ENCODE measurements at regions not wholly inside any gene's neighbourhood (a gene's known extent, or its start where the extent isn't known, plus 50 kb on each side); places are given as distances from the start of the nearest gene placed in this dataset.
A peak's percentile ranks its signal among the peaks of the same experiment; 100 is the strongest.
"Not testable (repeated sequence)": the region's sequence is repeated elsewhere in the genome, so short reads cannot be mapped to it uniquely, and the experiment has no call there.

- CTCF ChIA-PET: no interaction called here
- Mint-ChIP-seq H3K27ac (ENCODE audit: unreplicated experiment) (no peak overlapping the region), H3K27me3 (ENCODE audit: unreplicated experiment) (no peaks in the 10 kb centered on the region), H3K4me3 (ENCODE audit: low read depth, unreplicated experiment) (no peak overlapping the region), H3K4me1 (ENCODE audit: low read depth, unreplicated experiment) (no peaks in the 10 kb centered on the region), H3K9me3 (ENCODE audit: low read depth, unreplicated experiment) (no peaks in the 10 kb centered on the region), H3K36me3 (ENCODE audit: insufficient read depth, unreplicated experiment) (no peaks in the 10 kb centered on the region)
- intact Hi-C loops (cut with micrococcal nuclease; ENCODE audit: unreplicated experiment): no loop called here
- DNase-seq: no peak
- BruUV-seq (replicated peaks): no TSS peak
- TF ChIP-seq, protein P1, sequence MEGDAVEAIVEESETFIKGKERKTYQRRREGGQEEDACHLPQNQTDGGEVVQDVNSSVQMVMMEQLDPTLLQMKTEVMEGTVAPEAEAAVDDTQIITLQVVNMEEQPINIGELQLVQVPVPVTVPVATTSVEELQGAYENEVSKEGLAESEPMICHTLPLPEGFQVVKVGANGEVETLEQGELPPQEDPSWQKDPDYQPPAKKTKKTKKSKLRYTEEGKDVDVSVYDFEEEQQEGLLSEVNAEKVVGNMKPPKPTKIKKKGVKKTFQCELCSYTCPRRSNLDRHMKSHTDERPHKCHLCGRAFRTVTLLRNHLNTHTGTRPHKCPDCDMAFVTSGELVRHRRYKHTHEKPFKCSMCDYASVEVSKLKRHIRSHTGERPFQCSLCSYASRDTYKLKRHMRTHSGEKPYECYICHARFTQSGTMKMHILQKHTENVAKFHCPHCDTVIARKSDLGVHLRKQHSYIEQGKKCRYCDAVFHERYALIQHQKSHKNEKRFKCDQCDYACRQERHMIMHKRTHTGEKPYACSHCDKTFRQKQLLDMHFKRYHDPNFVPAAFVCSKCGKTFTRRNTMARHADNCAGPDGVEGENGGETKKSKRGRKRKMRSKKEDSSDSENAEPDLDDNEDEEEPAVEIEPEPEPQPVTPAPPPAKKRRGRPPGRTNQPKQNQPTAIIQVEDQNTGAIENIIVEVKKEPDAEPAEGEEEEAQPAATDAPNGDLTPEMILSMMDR (IDR thresholded peaks at IDR 0.05; ENCODE audit: unreplicated experiment): no peak
Measured at GRCh38 chr3:145906301-145906700, 254.7 kb downstream of the PLOD2 start.

DNA sequence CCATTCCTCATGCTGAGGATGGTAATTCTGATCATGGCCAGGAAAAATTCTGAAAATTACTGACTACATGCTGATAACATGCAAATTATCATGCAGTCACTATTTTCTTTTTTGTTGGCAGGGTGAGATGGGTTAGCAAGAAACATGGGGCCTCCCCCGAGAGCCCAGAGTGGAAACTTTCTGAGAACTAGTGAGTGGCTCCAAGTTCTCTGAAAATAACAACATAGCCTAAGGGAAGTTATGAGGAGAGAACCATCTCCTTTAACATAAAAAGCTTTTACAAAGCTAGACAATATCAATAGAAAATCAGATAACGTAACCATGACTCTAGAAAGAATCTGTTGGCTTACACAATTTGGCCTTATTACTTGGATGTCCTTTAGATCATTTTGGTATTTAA, 254.2 kb downstream of the PLOD2 start:
- Mint-ChIP-seq H3K4me3 (ENCODE audit: low read depth, unreplicated experiment) (no peak overlapping the region), H3K4me1 (ENCODE audit: low read depth, unreplicated experiment) (no peaks in the 10 kb centered on the region), H3K9me3 (ENCODE audit: low read depth, unreplicated experiment) (no peaks in the 10 kb centered on the region), H3K27me3 (ENCODE audit: unreplicated experiment) (no peaks in the 10 kb centered on the region), H3K27ac (ENCODE audit: unreplicated experiment) (no peak overlapping the region), H3K36me3 (ENCODE audit: insufficient read depth, unreplicated experiment) (no peaks in the 10 kb centered on the region)
- TF ChIP-seq, protein P1 (IDR thresholded peaks at IDR 0.05; ENCODE audit: unreplicated experiment): no peak
- intact Hi-C loops (cut with micrococcal nuclease; ENCODE audit: unreplicated experiment): no loop called here
- CTCF ChIA-PET: no interaction called here
- no peak for DNase-seq
- BruUV-seq (replicated peaks): no TSS peak

GRCh38 chr3:145911016-145911415, 250.0 kb downstream of the PLOD2 start:
- Mint-ChIP-seq H3K27ac (ENCODE audit: unreplicated experiment) (no peak overlapping the region), H3K27me3 (ENCODE audit: unreplicated experiment) (no peaks in the 10 kb centered on the region), H3K4me1 (ENCODE audit: low read depth, unreplicated experiment) (no peaks in the 10 kb centered on the region), H3K4me3 (ENCODE audit: low read depth, unreplicated experiment) (no peak overlapping the region), H3K36me3 (ENCODE audit: insufficient read depth, unreplicated experiment) (no peaks in the 10 kb centered on the region), H3K9me3 (ENCODE audit: low read depth, unreplicated experiment) (no peaks in the 10 kb centered on the region)
- intact Hi-C loops (cut with micrococcal nuclease; ENCODE audit: unreplicated experiment): no loop called here
- no TSS peak for BruUV-seq (replicated peaks)
- CTCF ChIA-PET: no interaction called here
- DNase-seq: no peak
- TF ChIP-seq, protein P1 (IDR thresholded peaks at IDR 0.05; ENCODE audit: unreplicated experiment): no peak

GRCh38 chr3:145915787-145916186, 245.2 kb downstream of the PLOD2 start:
- Mint-ChIP-seq H3K9me3 (ENCODE audit: low read depth, unreplicated experiment) (peaks cover 9% of the 10 kb centered on the region), H3K27me3 (ENCODE audit: unreplicated experiment) (no peaks in the 10 kb centered on the region), H3K27ac (ENCODE audit: unreplicated experiment) (no peak overlapping the region), H3K4me3 (ENCODE audit: low read depth, unreplicated experiment) (no peak overlapping the region), H3K4me1 (ENCODE audit: low read depth, unreplicated experiment) (no peaks in the 10 kb centered on the region), H3K36me3 (ENCODE audit: insufficient read depth, unreplicated experiment) (no peaks in the 10 kb centered on the region)
- intact Hi-C loops (cut with micrococcal nuclease; ENCODE audit: unreplicated experiment): loop anchor here (1.0 kb wide), 1 partner anchor 139 kb away; no protein-coding TSS in a partner anchor
- peak; percentile 24 for DNase-seq
- BruUV-seq (replicated peaks): no TSS peak
- TF ChIP-seq, protein P1 (IDR thresholded peaks at IDR 0.05; ENCODE audit: unreplicated experiment): no peak
- CTCF ChIA-PET: interaction anchor here (1.5 kb wide), 1 partner anchor 139 kb away, joined by 10 read pairs; no protein-coding TSS in a partner anchor

DNA sequence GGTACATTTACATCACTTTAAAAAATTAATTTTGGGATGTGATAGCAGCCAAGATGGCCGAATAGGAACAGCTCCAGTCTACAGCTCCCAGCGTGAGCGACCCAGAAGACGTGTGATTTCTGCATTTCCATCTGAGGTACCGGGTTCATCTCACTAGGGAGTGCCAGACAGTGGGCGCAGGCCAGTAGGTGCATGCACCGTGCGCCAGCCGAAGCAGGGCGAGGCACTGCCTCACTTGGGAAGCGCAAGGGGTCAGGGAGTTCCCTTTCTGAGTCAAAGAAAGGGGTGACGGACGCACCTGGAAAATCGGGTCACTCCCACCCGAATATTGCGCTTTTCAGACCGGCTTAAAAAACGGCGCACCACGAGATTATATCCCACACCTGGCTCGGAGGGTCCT, 233.2 kb downstream of the PLOD2 start:
- BruUV-seq (replicated peaks); H3K4me3 Mint-ChIP-seq (ENCODE audit: low read depth, unreplicated experiment); DNase-seq; H3K9me3 Mint-ChIP-seq (ENCODE audit: low read depth, unreplicated experiment); H3K36me3 Mint-ChIP-seq (ENCODE audit: insufficient read depth, unreplicated experiment); H3K4me1 Mint-ChIP-seq (ENCODE audit: low read depth, unreplicated experiment); H3K27ac Mint-ChIP-seq (ENCODE audit: unreplicated experiment); H3K27me3 Mint-ChIP-seq (ENCODE audit: unreplicated experiment); intact Hi-C loops (cut with micrococcal nuclease; ENCODE audit: unreplicated experiment): not testable (repeated sequence)
- CTCF ChIA-PET: interaction anchor here (0.6 kb wide), 1 partner anchor 88 kb away, joined by 4 read pairs; no protein-coding TSS in a partner anchor

Data from Calu3 (cell line).